Loucy (cell line): ENCODE measurements at regions not wholly inside any gene's neighbourhood (a gene's known extent, or its start where the extent isn't known, plus 50 kb on each side); places are given as distances from the start of the nearest gene placed in this dataset.

Experiments
- EZH2phosphoT487 ChIP-seq: fragments of 200-600 bp; IDR thresholded peaks from 2 replicates; pipeline ENCODE4 v1.6.1; 2018; ENCODE audit warnings: antibody characterized with exemption, mild to moderate bottlenecking, moderate library complexity, borderline replicate concordance
- TF ChIP-seq, protein P1 (sequence below): fragments of 200-600 bp; sonication (generic); conservative IDR thresholded peaks from 2 replicates; pipeline ENCODE4 v1.5.1; 2014; ENCODE audit warnings: mild to moderate bottlenecking, antibody characterized with exemption, low read length

DNA sequence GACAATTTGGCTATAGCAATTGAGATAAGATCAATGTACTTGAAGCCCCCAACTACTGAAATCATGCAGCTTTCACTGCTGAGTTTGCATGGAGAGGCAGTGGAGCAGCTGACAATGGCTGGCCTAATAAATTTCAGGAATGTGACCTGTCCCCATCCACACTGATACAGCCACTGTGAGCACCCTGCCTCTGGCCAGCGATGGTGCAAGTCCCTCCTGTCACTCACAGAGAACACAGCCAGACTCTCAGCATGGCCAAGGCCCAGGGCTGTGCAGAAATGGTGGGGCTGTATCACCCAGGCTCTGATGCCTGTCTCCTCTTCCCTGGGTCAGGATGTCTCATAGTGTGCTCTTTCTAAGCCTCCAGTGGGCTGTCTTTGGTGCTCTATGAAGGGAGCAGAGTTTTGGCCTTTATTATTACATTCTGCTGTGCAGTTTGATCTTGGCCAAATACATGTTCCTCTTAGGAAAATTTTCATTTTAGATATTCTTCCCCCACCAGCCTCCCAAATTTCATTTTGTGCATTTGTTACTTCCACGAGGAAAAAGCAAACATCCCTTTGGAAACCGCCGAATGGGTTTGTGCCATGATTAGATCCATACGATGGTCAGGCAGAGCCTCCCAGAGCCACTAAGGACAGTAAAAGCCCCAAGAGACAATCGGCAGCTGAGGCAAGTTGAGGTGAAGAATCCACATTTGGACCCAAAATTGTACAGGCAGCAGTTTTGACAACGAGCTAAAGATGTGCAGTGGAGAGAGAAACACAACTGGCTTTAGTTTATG lies 85.1 kb upstream of the WSCD2 start:
- TF ChIP-seq, protein P1, sequence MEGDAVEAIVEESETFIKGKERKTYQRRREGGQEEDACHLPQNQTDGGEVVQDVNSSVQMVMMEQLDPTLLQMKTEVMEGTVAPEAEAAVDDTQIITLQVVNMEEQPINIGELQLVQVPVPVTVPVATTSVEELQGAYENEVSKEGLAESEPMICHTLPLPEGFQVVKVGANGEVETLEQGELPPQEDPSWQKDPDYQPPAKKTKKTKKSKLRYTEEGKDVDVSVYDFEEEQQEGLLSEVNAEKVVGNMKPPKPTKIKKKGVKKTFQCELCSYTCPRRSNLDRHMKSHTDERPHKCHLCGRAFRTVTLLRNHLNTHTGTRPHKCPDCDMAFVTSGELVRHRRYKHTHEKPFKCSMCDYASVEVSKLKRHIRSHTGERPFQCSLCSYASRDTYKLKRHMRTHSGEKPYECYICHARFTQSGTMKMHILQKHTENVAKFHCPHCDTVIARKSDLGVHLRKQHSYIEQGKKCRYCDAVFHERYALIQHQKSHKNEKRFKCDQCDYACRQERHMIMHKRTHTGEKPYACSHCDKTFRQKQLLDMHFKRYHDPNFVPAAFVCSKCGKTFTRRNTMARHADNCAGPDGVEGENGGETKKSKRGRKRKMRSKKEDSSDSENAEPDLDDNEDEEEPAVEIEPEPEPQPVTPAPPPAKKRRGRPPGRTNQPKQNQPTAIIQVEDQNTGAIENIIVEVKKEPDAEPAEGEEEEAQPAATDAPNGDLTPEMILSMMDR, result no peak
- TF ChIP-seq EZH2phosphoT487, result no peak
